ENCODE measurements at regions not wholly inside any gene's neighbourhood (a gene's known extent, or its start where the extent isn't known, plus 50 kb on each side); places are given as distances from the start of the nearest gene placed in this dataset.
"Not testable (repeated sequence)": the region's sequence is repeated elsewhere in the genome, so short reads cannot be mapped to it uniquely, and the experiment has no call there.

DNA sequence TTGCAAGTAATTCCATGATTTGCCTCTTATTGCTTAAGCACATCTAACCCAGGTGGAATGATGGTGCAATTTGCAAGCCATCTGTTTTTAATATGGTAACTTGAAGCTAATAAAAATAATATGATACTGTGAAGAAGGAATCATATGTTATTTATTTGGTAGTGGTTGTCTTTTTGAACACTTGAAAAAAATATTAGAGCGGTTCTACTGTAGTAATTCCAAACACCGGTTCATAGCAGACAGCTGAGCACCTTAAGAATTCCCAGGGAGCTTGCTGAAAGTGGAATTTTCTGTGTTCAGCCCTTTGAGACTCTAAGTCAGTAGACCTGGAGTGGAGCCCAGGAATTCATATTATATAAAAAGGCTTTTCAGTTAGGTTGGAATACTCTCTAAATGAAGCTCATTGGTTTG lies 687.4 kb downstream of the EDEM1 start:
- no peak for DNase-seq

DNA sequence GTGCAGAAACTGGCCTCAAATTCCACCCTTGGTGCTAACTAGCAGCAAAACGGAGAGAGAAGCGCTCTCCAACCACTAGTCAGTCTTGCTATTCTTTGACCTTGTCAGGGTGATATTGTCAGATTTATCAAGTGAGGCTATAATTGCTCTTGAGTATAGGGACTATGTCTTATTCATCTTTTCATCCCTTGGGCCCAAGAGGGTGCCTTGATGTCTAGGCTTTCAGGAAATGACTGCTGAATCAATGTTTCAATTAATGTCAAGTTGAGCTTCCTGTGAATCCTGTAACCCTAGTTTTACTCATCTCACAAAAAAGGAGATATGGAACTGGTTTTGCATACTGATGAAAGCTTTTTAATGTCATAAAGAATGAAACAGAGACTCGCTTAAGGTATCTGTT lies 701.3 kb downstream of the EDEM1 start:
- DNase-seq = no peak

GRCh38 chr3:5889374-5889773 lies 701.9 kb downstream of the EDEM1 start:
- DNase-seq = no peak

- no peak for DNase-seq
Measured at GRCh38 chr3:5891711-5892110, 704.2 kb downstream of the EDEM1 start.

GRCh38 chr3:5898106-5898505 lies 710.6 kb downstream of the EDEM1 start:
- no peak for DNase-seq

GRCh38 chr3:5899014-5899761 lies 711.7 kb downstream of the EDEM1 start:
- no peak for DNase-seq

DNA sequence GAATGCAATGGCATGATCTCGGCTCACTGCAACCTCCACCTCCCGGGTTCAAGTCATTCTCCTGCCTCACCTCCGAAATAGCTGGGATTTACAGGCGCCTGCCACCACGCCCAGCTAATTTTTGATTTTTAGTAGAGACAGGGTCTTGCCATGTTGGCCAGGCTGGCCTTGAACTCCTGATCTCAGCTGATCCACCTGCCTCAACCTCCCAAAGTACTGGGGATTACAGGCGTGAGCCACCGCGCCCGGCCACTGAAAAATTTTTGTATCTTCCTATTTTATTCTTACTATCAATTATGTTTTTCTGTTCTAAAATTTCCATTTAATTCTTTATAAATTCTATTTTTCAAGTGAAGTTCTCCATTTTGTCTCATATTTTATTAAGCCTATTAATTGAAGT lies 730.4 kb downstream of the EDEM1 start:
- no peak for DNase-seq

DNA sequence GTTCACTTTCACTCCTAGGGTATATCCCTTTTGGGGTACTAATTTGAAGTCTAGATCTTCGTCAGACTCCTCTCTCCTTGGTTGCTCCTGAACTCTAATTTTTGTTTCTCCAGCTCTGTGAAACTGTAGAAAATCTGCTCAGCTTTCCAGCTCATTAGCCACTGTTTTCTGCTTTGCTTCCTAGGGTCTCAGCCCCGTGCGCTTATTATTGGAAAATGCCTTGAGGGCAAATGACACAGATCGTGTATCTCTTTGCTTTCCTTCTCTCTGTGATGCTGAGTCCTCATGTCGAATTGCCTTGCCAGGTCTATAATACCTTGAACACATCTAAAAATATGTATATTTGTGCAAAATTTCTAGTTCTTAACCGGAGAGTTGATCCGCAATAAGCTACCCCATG lies 731.1 kb downstream of the EDEM1 start:
- no peak for DNase-seq

- DNase-seq = no peak
Measured at GRCh38 chr3:5929027-5929426, 741.5 kb downstream of the EDEM1 start.

- DNase-seq = not testable (repeated sequence)
Measured at GRCh38 chr3:5944061-5944460, 756.6 kb downstream of the EDEM1 start.

DNA sequence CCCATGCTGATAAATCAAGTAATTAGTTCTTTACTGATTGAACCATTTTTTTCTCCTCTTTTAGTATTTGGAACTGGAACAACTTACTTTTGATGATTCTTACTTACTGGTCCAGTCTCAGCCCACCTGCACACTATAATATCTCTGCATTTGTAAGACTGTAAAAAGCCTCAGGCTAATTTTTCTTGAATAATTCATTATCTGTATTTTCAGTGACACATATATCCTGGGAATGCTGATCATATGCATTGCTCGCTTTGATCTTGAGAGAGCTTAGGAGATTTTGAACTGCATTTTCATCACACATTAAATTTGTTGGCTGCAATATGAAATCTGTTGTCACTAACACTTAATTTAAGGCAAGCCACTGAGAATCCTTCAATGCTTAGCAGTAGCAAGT lies 760.6 kb downstream of the EDEM1 start:
- DNase-seq = no peak

DNA sequence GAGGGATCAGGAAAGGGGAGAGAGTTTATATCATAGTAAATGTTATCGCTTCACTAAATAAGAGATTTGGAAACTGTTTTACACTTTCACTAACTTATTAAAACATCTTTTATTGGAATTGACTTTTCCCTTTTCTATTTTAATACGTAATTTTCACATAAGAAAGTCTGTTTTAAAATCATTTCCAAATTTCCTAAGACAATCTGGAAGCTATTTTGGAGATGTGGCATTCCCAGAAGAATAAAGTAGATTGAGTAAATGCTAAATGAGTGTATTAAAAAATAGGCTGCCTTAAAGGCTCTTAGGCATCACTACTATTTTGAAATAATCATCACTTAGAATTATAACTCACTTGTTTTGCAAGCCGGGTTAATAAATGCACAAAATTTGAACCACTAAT lies 763.5 kb downstream of the EDEM1 start:
- no peak for DNase-seq

DNA sequence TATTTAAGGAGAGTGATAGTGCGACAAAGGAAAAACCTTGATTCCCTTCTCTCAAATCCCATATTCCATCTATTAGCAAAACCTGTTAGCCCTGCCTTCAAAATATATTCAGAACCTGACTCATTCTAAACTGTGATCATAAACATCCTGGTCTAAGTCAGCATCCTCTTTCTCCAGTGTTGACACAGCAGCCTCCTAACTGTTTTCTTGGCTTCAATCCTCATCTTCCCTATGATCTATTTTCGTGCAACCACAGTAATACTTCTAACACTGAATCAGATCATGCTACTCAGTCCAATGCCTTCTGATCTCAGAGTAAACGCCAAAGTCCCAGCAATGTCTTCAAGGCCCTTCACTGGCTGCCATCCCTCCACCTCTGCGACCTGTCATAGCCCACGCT lies 785.1 kb downstream of the EDEM1 start:
- DNase-seq = no peak

DNA sequence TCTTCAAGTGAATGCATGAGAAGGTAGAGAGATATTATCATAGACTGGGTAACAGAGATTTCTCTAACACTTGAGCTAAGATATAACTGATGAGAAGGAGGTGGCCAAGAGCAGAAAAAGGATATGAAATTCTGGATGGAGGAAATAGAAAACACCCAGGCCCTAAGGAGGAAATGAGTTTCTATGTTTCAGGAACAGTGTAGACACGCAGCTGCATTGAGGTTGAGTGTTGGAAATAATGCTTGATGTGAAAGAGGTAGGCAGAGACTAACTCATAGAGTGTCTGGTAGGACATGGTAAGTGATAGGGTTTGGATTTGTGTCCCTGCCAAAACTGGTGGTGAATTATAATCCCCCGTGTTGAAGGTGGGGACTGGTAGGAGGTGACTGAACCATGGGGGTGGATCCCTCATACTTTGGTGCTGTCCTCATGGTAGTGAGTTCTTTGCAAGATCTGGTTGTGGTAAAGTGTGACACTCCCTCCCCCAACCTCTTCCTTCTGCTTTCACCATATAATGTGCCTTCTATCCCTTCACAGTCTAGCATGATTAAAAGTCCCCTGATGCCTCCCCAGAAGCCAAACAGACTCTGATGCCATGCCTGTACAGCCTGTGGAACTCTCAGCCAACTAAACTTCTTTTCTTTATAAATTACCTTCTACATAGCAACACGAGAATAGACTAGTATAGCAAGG lies 787.3 kb downstream of the EDEM1 start:
- DNase-seq = no peak

DNA sequence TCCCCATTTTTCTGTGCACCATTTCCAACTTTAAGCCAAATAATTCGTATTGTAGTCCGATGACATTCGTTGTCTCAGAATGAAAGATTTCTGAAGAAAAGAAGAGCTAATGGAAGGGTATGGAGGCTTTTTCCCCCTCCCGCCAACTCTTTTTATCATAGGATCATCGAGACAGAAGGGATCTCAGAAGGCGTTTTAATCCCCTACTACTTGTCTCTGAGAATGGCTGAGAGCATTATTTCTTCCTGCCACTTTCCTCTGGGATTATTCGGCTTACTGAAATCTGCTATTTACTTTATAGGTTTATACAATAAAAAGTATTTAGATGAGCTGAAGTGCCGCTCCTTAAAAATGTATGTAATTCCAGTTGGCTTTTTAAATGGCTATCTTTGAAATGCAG lies 789.8 kb downstream of the EDEM1 start:
- DNase-seq = no peak

DNA sequence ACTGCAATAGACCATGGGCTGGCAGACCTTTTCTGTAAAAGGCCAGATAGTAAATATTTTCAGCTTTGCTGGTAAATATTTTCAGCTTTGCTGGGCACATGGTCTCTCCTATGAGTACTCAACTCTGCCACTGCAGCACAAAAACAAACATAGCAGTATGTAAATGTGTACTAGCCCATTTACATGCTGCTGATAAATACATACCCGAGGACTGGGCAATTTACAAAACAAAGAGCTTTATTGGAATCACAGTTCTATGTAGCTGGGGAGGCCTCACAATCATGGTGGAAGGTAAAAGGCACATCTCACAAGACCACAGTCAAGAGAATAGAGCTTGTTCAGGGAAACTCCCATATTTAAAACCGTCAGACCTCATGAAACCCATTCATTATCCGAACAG lies 793.0 kb downstream of the EDEM1 start:
- DNase-seq = no peak

GRCh38 chr3:5994651-5995050 lies 807.1 kb downstream of the EDEM1 start:
- DNase-seq = no peak

GRCh38 chr3:6018456-6018855 lies 830.9 kb downstream of the EDEM1 start:
- DNase-seq = no peak

DNA sequence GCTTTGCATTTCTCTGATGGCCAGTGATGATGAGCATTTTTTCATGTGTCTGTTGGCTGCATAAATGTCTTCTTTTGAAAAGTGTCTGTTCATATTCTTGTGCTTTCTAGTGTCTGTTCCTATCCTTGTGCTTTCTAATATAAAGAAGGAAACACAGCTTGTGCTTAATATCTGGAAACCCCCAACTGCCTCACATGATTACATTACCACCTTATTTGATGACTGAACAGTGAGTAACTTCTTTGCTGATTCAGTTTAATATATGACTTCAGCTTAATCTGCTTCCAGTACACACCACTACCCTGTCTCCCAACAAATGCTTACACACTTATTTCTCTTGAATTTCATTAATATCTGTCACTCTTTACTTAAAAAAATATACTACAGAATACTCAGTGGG lies 835.1 kb downstream of the EDEM1 start:
- DNase-seq = no peak

DNA sequence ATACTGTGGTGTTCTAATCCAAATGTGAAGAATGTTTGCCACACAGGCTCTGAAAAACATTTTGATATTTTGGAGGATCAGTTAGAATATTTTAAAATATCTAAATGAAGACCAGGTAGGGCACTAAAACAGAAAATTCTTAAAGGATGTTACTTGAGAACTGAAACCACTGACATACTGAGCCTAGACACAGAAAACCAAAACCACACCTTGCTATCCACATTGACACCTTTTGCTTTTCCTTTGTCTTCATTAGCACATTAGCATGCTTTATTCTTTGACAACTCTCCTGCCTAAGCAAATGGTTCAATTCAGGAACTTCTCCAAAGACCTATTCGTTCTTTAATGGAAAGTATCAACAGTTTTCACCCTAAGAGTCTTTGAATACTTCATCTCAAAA lies 835.9 kb upstream of the GRM7 start:
- no peak for DNase-seq

DNA sequence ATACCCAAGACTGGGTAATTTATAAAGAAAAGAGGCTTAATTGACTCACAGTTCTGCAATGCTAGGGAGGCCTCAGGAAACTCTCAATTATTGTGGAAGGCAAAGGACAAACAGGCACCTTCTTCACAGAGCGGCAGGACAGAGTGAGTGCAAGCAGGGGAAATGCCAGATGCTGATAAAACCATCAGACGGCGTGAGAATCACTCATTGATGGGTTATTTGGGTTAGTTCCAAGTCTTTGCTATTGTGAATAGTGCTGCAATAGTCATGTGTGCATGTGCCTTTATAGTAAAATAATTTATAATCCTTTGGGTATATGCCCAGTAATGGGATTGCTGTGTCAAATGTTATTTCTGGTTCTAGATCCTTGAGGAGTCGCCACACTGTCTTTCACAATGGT lies 830.3 kb upstream of the GRM7 start:
- DNase-seq = not testable (repeated sequence)

DNA sequence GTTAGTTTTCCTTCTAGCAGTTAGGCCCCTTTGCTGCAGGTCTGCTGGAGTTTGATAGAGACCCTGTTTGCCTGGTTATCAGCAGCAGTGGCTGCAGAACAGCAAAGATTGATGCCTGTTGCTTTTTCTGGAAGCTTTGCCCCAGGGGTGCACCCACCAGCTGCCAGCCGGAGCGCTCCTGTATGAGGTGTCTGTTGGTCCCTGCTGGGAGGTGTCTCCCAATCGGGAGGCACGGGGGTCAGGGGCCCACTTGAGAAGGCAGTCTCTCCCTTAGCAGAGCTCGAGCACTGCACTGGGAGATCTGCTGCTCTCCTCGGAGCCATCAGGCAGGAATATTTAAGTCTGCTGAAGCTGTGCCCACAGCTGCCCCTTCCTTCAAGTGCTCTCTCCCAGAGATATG lies 825.3 kb upstream of the GRM7 start:
- no peak for DNase-seq

DNA sequence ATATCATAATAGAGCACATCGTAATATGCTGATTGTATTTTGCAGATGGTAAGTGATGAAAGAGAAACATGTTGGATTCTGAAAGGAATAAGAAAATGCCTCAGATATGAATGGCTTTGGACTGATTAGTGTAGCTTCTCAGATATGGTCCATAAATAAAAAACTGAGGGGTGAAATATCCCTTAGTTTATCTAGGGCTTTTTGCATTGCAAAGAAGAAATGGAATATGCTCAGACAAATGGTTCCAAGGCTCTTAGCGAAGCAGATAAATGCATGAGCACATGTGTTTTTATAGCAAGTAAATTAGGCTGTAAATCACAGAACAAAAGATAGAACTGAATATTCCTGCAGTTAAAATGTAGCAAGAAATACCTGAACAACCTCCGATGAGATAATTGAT lies 820.9 kb upstream of the GRM7 start:
- no peak for DNase-seq

DNA sequence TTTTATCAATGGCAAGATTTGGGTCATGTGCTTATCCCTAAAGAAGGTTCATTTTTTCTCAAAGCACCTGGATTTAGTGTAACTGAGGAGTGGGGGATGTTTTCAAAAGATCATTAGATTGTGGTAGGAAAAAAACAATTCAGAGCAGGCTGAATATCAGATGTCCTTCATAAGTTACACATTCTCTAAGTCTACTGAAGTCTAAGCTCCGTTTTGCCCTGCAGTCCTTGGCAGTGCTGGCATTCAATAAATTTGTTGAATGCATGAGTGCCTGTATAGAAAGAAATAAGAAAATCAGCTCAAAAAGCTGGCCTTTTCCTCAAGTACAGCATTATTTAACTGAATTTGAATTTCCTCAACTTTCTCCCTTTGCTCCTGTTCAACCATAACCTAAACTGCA lies 819.0 kb upstream of the GRM7 start:
- no peak for DNase-seq

GRCh38 chr3:6047016-6047415 lies 813.9 kb upstream of the GRM7 start:
- DNase-seq = no peak

Data from COR-L47 (cell line).